NCI-H524 treated with DMSO at 0.1 percent for 48 hours (cell line): ENCODE measurements at regions not wholly inside any gene's neighbourhood (a gene's known extent, or its start where the extent isn't known, plus 50 kb on each side); places are given as distances from the start of the nearest gene placed in this dataset.

Source experiments
- DNase-seq: peaks from one replicate; lab custom pipeline; 2025; lab: John Stamatoyannopoulos, UW

- no peak for DNase-seq
Measured at GRCh38 chr2:11016735-11017388, 105.1 kb downstream of the KCNF1 start.

GRCh38 chr2:11017921-11018320 lies 106.2 kb downstream of the KCNF1 start:
- DNase-seq: no peak

DNA sequence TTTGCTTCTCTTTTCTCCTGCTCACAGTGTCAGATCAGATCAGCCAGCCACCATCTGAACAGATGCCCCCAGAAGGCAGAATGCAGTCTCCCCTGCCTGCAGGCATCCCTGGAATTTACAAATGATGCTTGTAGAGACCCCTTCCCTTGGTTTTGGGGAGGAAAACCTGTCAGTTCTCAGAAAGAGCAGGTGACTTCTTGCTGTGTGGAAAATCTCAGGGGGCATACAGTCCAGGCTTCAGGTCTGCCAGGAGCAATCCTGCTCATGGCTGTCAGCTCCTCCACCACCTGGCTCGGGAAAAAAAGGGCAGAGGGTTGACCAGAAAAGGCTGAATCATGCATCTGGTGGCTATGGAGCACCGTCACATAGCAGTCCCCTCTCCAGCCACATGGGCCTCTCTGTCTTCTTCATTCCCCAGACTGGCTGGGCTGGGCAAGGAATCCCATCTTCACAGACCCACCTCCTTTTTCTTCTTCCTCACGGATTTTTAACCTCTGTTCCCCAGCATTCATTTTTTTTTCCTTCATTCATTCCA lies 107.0 kb downstream of the KCNF1 start:
- DNase-seq: no peak

DNA sequence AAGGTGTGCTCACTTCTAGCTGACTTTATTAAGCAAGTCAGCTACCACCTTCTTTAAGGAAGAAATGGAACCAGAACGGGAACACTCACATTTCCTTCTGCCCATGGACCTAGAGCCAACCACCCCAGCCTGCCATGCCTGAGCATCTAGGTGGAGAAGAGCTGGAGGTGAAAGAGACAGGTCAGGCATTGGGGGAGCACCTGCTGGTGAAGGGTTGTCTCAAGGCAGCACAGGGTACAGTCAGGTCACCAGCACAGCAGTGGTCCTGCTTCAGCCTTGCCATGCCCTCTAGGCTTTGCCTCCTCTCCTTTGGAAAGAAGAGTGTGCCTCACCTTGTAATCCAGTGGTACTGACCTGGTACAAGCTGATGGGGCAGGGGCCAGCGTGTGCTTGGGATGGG lies 107.9 kb downstream of the KCNF1 start:
- no peak for DNase-seq

- no peak for DNase-seq
Measured at GRCh38 chr2:11022064-11022463, 110.3 kb downstream of the KCNF1 start.

GRCh38 chr2:11022591-11023273 lies 111.0 kb downstream of the KCNF1 start:
- DNase-seq: no peak

DNA sequence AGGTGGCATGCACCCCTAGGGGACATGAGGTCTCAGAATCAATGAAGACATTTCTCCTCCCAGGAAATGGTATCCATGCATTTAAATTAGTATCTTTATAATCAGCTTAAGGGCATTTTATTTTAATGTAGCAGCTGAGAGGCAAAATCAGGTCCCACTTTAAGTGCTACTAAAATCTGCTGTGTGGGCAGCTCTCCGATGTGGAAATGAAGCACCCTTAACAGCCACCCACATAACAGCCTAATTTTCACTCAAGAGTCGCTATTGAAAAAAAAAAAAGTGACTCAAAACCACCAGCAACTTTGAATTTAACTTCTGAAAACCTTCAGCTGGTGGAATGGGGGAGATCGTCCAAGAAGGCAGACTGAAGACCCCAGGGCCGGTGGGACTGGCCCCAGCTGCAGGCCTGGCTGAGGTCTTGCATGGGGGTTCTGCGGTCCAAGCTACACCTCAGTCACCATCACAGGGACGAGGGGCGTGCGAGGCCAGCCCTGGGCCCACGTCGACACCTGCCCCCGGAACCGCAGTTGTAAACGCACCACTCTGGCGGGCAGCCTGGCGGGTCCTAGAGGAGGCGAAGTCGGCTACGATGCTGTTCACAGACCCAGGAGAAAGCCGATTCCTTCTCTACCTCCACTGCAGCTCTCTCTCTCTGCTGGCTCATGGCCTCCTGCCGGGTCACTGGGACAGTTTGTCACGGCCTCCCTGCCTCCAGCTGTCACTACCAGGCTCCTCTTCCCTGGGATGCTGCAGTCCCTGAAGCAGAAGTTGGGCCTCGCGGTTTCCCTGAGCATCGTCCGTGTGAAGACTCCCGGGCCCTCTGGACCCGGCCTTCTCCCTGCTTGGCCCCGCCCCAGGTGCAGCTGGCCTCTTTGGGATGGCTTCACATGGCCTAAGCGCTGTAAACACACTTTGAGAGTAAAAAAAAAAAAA lies 111.9 kb downstream of the KCNF1 start:
- no peak for DNase-seq

- peak; percentile 94 for DNase-seq
Measured at GRCh38 chr2:11024259-11024645, 112.5 kb downstream of the KCNF1 start.

DNA sequence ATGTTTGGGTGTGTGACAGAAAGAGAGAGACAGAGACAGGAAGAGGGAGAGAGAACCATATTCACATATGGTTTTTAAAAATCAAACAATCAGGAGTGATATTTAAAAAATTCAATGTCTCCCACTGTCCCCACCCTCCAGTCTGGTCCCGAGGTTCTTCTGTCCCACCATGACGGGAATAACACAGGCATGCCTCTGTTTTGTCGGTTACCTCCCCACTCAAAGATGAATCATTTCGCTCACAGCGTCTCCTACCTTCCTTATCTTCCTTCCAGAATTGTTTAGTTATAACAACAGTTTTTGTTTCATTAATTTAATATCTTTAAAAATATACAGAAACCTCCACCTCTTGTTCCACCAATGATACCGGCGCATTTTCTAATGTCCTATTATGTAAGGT lies 113.0 kb downstream of the KCNF1 start:
- no peak for DNase-seq

DNA sequence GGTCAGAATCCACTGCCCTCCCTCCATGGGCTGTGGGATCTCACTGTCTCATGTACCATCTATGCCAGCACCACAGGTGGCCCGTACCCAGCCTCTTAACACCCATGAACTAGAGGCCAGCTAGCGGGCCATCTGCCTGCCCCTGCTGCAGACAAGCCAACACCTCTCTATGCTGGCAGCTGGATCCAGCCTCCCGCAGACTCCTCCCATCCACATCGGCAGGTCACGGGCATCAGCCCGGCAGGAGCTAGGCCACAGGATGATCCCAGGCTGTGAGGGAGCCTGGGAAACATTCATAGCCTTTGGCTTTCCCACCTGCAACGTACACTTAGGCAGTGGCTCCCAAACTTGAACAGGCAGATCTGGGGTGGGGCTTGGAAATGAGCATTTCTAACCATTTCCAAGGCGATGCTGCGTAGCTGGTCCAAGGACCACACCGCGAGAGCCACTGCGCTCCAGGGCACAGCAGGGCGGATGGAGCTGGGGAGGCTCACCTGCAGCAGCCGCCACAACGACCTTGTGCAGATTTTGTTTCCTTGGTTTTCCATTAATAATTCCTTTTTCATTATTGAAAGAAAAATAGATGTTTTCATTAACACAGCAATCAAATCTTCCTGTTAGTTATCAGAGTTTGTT lies 114.7 kb downstream of the KCNF1 start:
- DNase-seq: peak; percentile 69

DNA sequence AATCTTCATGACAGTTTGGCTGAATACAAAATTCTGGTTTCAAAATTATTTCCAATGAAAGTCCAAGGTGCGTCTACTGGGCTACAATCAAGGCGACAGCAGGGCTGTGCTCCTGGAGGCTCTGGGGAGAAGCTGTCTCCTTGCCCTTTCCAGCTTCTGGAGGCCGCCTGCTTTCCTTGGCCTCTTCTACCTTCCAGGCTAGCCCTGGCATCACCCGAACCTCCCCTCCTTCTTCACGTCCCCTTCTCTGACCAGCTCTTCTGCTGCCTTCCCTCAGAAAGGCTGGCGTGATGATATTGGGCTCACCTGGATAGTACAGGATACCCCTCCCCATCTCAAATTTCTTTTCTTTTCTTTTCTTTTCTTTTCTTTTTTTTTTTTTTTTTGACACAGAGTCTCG lies 115.5 kb downstream of the KCNF1 start:
- no peak for DNase-seq

DNA sequence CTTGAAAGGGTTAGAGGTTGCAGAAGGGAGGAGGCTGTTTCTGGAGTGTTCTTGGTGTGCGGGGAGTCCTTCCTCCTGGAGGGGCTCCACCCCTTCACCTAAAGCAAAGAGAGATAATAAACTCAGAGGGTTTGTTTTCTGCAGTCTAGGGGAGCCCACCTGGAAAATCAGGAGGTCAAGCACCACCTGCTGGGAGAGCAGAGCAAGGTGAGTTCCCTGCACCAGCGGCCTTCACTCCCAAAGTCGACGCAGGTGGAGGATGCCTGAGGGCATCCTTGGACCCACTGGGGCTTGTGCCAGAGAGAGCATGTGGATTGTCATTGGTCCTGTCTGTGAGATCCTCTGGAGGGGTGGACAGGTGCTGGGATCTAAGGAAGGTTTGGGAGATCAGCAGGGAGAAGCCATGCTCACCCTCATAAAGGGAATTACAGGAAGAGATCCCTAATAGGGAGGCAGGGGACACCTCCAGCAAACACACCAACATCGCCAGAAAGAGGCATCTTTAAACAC lies 116.7 kb downstream of the KCNF1 start:
- DNase-seq: no peak

- no peak for DNase-seq
Measured at GRCh38 chr2:11029136-11029535, 117.4 kb downstream of the KCNF1 start.

DNA sequence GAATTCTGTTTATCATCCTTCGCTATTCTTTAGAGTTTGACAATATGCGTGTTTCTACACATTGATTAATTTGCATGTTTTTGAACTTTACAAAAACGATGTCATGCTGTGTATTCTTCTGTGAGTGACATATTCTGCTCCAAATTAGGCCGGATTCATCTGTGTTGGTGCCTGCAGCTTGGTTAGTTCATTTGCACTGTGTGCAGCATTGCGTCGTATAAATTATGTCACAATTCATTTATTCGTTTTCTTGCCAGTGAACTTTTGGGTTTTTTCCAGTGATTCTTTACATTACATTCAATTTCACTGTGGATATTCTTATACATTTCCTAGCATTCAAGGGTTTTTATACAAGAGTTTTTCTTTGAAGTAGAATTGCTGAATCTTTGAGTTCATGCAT lies 118.3 kb downstream of the KCNF1 start:
- no peak for DNase-seq

GRCh38 chr2:11030909-11031308 lies 119.2 kb downstream of the KCNF1 start:
- no peak for DNase-seq

GRCh38 chr2:11031876-11032275 lies 120.1 kb downstream of the KCNF1 start:
- DNase-seq: no peak

DNA sequence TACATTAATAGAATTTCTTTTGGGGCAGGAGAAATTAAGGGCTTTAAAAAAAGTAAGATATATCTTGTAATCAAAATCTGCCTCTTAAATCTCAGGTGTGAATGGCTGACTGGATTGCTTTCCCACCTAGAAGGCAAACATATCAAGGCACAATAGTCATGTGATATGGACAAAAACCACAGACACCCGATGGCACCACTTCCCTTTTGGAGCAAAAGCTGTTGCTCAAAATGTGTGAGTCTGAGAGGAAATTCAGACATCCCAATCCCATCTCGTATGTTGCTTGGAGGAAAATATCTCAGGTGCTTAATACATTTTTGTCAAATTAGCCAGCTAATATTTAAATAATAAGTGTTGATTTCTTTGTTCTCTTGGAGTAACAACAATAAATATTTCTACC lies 120.7 kb downstream of the KCNF1 start:
- no peak for DNase-seq

GRCh38 chr2:11033114-11033513 lies 121.4 kb downstream of the KCNF1 start:
- no peak for DNase-seq

GRCh38 chr2:11038641-11039040 lies 116.6 kb upstream of the SLC66A3 start:
- DNase-seq: no peak

GRCh38 chr2:11040992-11041391 lies 114.3 kb upstream of the SLC66A3 start:
- DNase-seq: no peak

GRCh38 chr2:11042841-11043240 lies 112.4 kb upstream of the SLC66A3 start:
- no peak for DNase-seq

- no peak for DNase-seq
Measured at GRCh38 chr2:11043245-11043644, 112.0 kb upstream of the SLC66A3 start.
